Activated CD4-positive, alpha-beta T cell treated with anti-CD3 and anti-CD28 coated beads for 24 hours (primary cell): ENCODE measurements at regions not wholly inside any gene's neighbourhood (a gene's known extent, or its start where the extent isn't known, plus 50 kb on each side); places are given as distances from the start of the nearest gene placed in this dataset.

Experiments used
- DNase-seq, 2 donors: peaks; one replicate each; pipeline ENCODE4 v3.0.0-alpha.2; 2020; ENCODE audit warnings: low read depth in 2 of 2

DNA sequence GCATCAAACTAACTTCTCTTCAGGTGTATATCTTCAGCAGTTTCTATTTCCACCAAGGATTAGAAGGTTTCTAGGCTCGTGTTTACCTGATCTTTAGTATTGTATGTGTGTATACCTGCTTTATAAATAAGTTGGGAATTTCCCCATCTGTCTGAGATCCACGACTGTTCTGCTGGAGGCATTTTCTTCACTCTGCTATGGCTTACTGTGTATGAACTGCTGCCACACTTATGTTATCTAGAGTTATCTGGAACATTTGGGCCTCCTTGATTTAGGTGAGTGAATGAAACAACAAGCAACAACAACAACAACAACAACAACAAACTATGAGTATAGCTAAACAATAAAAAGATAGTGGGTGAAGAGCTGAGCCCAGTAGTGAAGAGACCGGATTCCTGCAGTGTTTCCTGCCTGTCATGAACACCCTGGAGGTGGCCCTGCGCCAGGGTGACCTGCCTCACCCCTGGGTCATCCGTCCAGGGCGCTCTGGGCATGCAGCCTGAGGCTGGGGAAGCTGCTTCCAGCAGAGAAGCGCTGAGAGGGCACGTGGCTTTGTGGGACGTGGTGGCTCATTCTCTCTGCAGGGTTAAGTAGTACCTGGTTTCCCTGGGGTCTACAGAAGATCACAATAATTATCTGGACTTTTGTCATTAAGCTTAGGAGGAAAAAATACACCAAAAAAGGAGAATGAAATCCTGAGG, 56.1 kb upstream of the GATA6 start:
- no peak for DNase-seq

DNA sequence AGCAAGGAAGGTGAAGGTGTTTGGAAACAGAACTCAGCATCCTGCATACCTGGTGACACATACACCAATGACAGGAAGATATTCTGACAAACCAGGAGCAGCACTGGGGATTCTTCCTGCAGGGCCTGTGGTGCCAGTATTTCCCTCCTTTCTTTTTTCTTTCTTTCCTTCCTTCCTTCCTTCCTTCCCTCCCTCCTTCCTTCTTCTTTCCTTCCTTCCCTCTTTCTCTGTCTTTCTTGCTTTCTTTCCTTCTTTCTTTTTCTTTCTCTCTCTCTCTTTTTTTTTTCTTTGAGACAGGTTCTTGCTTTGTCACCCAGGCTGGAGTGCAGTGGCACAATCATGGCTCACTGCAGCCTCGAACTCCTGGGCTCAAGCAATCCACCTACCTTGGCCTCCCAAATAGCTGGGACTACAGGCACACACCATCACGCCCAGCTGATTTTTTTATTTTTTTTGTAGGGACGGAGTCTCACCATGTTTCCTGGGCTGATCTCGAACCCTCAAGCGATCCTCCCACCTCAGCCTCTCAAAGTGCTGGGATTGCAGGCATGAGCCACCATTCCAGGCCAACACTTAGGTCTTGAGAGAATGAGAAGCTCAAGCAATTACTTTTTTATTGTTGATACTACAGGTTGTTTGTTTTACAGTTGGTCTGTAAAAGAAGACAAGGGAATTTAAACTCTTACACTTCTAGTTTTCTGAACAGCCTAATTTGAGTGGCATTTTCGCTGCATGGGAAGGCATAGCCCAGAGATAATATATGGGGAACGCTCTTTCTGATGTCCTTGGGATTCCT, 54.7 kb upstream of the GATA6 start:
- no peak for DNase-seq

DNA sequence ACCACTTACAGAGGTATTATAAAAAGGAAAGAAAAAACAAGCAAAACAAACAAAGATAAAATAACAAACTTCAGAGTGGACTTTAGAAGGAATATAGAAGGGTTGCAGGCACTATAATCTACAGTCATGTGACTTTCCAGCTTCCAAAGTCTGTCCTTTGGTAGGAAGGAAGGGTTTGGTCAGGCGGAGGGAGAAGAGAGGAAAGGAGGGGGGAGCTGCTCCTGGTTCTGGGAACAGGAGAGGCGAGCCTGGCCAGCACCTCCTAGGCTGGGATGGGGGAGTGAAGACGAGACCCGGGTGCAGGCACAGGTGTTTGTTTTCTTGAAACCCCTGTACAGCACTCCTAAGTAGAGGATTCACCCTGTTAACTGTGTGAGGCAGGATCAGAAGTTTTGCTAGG, 53.8 kb upstream of the GATA6 start:
- DNase-seq = no peak
